Panc1 (cell line): ENCODE measurements at regions not wholly inside any gene's neighbourhood (a gene's known extent, or its start where the extent isn't known, plus 50 kb on each side); places are given as distances from the start of the nearest gene placed in this dataset.

Experiments
- ATAC-seq: fragments of 200-7000 bp; cut with Tn5 transposase; 2 replicates; pipeline ENCODE4 v1.9.1; 2020; ENCODE audit warnings: mild to moderate bottlenecking, moderate library complexity
- BruUV-seq: library from RNA; stranded (reverse); fragments of 400-500 nt; replicated peaks from 2 replicates; lab custom pipeline; 2021; lab: Mats Ljungman, UMichigan
- CTCF ChIA-PET: fragments of 300-600 bp; sonication (Branson Sonifier 250); formaldehyde crosslinking; loops from one replicate; lab custom pipeline; 2022; ENCODE audit warnings: antibody characterized with exemption; lab: Charles Lee
- POLR2A ChIA-PET: fragments of 300-600 bp; sonication (Branson Sonifier 250); formaldehyde crosslinking; loops from one replicate; lab custom pipeline; 2022; ENCODE audit warnings: antibody characterized with exemption; lab: Charles Lee
- DNase-seq: peaks from one replicate; pipeline ENCODE4 v3.0.0-alpha.2; 2010; ENCODE audit warnings: low read depth, low spot score
- H3K27ac ChIP-seq: 2 replicates; pipeline ENCODE4 v1.5.1; 2011; ENCODE audit warnings: mild to moderate bottlenecking, low read length, inconsistent platforms
- H3K27me3 ChIP-seq: fragments of 200-500 bp; sonication (Bioruptor generic); 2 replicates; pipeline ENCODE4 v1.6.0; 2014; ENCODE audit warnings: low read length, inconsistent platforms; ENCODE audit not compliant: control insufficient read depth, insufficient read depth
- H3K36me3 ChIP-seq: fragments of 200-500 bp; sonication (Bioruptor generic); 2 replicates; pipeline ENCODE4 v1.5.1; 2014; ENCODE audit warnings: inconsistent platforms, mild to moderate bottlenecking, low read length, moderate library complexity; ENCODE audit not compliant: control insufficient read depth, insufficient read depth
- H3K4me1 ChIP-seq: 2 replicates; pipeline ENCODE4 v1.5.1; 2011; ENCODE audit warnings: inconsistent platforms, mild to moderate bottlenecking, low read length, moderate library complexity; ENCODE audit not compliant: control insufficient read depth, insufficient read depth
- H3K4me3 ChIP-seq, 2 experiments: 2 replicates each; pipeline ENCODE4 v1.5.1; 2011 to 2012; ENCODE audit warnings: low read depth in 2 of 2, low read length in 2 of 2, mild to moderate bottlenecking in 2 of 2, inconsistent platforms in 1 of 2, moderate library complexity in 1 of 2
- H3K9me3 ChIP-seq: fragments of 200-500 bp; sonication (Bioruptor generic); 2 replicates; pipeline ENCODE4 v1.5.1; 2014; ENCODE audit warnings: low read depth, mild to moderate bottlenecking, inconsistent platforms, low read length, moderate library complexity; ENCODE audit not compliant: control insufficient read depth, insufficient read depth
- POLR2AphosphoS5 ChIP-seq: IDR thresholded peaks from 2 replicates; pipeline ENCODE4 v1.6.1; 2012; ENCODE audit warnings: mild to moderate bottlenecking, low read depth, low read length, moderate library complexity
- SIN3A ChIP-seq: IDR thresholded peaks from 2 replicates; pipeline ENCODE4 v1.6.1; 2012; ENCODE audit warnings: low read depth, mild to moderate bottlenecking, low read length, moderate library complexity, borderline replicate concordance; ENCODE audit not compliant: insufficient read depth
- TCF7L2 ChIP-seq: IDR thresholded peaks from 2 replicates; pipeline ENCODE4 v1.6.1; 2011; ENCODE audit warnings: mild to moderate bottlenecking, low read depth, low read length, inconsistent platforms
- in situ Hi-C: cut with HindIII; loops from 2 replicates; pipeline ENCODE4 v1.10.0; 2016; ENCODE audit warnings: low sequenced_read_pairs, low pct_unique_long_range_greater_than_20kb
- intact Hi-C: fragments of 100-400 bp; cut with micrococcal nuclease; formaldehyde crosslinking; loops from one replicate; pipeline ENCODE4 v1.10.0; 2022; ENCODE audit not compliant: unreplicated experiment
- TF ChIP-seq, protein P1 (sequence below): fragments of 450-650 bp; IDR thresholded peaks from 2 replicates; pipeline ENCODE4 v1.5.1; 2017; ENCODE audit warnings: mild to moderate bottlenecking
- TF ChIP-seq, protein P2 (sequence below), 2 experiments: IDR thresholded peaks; 2 replicates each; pipeline ENCODE4 v1.6.1; 2011 to 2012; ENCODE audit warnings: low read depth in 2 of 2, control low read depth in 1 of 2, low read length in 1 of 2, mild to moderate bottlenecking in 1 of 2, moderate library complexity in 1 of 2; ENCODE audit not compliant: insufficient read depth in 1 of 2

DNA sequence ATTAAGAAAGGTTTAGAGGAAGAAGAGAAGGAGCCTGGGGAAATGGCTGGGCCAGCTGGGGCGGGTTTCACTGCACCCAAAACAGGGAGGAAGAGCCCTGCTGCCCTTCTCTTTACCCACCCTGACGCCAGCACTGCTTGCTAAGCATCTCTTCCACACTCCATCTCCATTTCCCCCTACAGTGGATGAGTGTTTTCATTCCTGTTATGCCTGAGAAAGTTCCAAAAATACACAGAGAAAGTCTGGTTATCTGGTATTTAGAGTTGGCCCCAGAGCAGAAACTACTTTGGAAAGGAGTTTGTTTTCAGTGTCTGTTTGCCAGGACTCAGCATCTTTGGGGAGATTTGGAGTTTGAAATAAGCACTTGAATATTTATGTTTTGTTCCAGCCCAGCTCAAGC lies 451.0 kb downstream of the SLC4A3 start:
- Histone ChIP-seq H3K4me3 (no peak overlapping the region), H3K4me1 (no peaks in the 10 kb centered on the region), H3K27me3 (no peaks in the 10 kb centered on the region), H3K36me3 (no peaks in the 10 kb centered on the region), H3K27ac (no peak overlapping the region), H3K9me3 (no peaks in the 10 kb centered on the region)
- no TSS peak for BruUV-seq
- CTCF ChIA-PET = no interaction called here
- no peak for ATAC-seq
- POLR2A ChIA-PET = no interaction called here
- in situ Hi-C loops (no loop called here), intact Hi-C loops (no loop called here)
- TF ChIP-seq TCF7L2 (no peak), POLR2AphosphoS5 (no peak), SIN3A (no peak)
- TF ChIP-seq, protein P1, sequence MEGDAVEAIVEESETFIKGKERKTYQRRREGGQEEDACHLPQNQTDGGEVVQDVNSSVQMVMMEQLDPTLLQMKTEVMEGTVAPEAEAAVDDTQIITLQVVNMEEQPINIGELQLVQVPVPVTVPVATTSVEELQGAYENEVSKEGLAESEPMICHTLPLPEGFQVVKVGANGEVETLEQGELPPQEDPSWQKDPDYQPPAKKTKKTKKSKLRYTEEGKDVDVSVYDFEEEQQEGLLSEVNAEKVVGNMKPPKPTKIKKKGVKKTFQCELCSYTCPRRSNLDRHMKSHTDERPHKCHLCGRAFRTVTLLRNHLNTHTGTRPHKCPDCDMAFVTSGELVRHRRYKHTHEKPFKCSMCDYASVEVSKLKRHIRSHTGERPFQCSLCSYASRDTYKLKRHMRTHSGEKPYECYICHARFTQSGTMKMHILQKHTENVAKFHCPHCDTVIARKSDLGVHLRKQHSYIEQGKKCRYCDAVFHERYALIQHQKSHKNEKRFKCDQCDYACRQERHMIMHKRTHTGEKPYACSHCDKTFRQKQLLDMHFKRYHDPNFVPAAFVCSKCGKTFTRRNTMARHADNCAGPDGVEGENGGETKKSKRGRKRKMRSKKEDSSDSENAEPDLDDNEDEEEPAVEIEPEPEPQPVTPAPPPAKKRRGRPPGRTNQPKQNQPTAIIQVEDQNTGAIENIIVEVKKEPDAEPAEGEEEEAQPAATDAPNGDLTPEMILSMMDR = no peak
- TF ChIP-seq, protein P2, sequence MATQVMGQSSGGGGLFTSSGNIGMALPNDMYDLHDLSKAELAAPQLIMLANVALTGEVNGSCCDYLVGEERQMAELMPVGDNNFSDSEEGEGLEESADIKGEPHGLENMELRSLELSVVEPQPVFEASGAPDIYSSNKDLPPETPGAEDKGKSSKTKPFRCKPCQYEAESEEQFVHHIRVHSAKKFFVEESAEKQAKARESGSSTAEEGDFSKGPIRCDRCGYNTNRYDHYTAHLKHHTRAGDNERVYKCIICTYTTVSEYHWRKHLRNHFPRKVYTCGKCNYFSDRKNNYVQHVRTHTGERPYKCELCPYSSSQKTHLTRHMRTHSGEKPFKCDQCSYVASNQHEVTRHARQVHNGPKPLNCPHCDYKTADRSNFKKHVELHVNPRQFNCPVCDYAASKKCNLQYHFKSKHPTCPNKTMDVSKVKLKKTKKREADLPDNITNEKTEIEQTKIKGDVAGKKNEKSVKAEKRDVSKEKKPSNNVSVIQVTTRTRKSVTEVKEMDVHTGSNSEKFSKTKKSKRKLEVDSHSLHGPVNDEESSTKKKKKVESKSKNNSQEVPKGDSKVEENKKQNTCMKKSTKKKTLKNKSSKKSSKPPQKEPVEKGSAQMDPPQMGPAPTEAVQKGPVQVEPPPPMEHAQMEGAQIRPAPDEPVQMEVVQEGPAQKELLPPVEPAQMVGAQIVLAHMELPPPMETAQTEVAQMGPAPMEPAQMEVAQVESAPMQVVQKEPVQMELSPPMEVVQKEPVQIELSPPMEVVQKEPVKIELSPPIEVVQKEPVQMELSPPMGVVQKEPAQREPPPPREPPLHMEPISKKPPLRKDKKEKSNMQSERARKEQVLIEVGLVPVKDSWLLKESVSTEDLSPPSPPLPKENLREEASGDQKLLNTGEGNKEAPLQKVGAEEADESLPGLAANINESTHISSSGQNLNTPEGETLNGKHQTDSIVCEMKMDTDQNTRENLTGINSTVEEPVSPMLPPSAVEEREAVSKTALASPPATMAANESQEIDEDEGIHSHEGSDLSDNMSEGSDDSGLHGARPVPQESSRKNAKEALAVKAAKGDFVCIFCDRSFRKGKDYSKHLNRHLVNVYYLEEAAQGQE (IDR thresholded peaks at IDR 0.05; ENCODE audit: insufficient read depth in 1 of 2, low read depth in 2 of 2, low read length in 1 of 2) = no peak
- no peak for DNase-seq

GRCh38 chr2:220079595-220079994 lies 452.2 kb downstream of the SLC4A3 start:
- no peak for ATAC-seq
- H3K36me3 ChIP-seq = no peaks in the 10 kb centered on the region
- POLR2A ChIA-PET = no interaction called here
- H3K9me3 ChIP-seq = no peaks in the 10 kb centered on the region
- intact Hi-C loops (no loop called here), in situ Hi-C loops (no loop called here)
- no peak overlapping the region for H3K27ac ChIP-seq
- no peaks in the 10 kb centered on the region for H3K27me3 ChIP-seq
- BruUV-seq = no TSS peak
- CTCF ChIA-PET = no interaction called here
- no peak overlapping the region for H3K4me3 ChIP-seq
- H3K4me1 ChIP-seq = no peaks in the 10 kb centered on the region
- DNase-seq = no peak
- TF ChIP-seq, protein P1 = no peak
- TF ChIP-seq POLR2AphosphoS5 (no peak), SIN3A (no peak), TCF7L2 (no peak)
- TF ChIP-seq, protein P2 (IDR thresholded peaks at IDR 0.05; ENCODE audit: insufficient read depth in 1 of 2, low read depth in 2 of 2, low read length in 1 of 2) = no peak
